Heart left ventricle (tissue), 16 donors: ENCODE measurements at regions not wholly inside any gene's neighbourhood (a gene's known extent, or its start where the extent isn't known, plus 50 kb on each side); places are given as distances from the start of the nearest gene placed in this dataset.
"Not testable (repeated sequence)": the region's sequence is repeated elsewhere in the genome, so short reads cannot be mapped to it uniquely, and the experiment has no call there.

ENCODE experiments used
- ATAC-seq, 4 donors: fragments of 200-7000 bp; cut with Tn5 transposase; one replicate each; pipeline ENCODE4 v1.9.1; 2020 to 2022; ENCODE audit warnings: moderate library complexity in 4 of 4, mild to moderate bottlenecking in 3 of 4, moderate number of reproducible peaks in 1 of 4
- DNase-seq, 5 donors: peaks; one replicate each; pipeline ENCODE4 v3.0.0-alpha.2; 2020
- H3K27ac ChIP-seq, 12 donors: fragments of 200-600 bp; sonication (generic) in 4 of 12; one replicate each; pipeline versions ENCODE4 v1.5.0 to v1.8.0; 2016 to 2022; ENCODE audit warnings: mild to moderate bottlenecking in 2 of 12
- H3K27me3 ChIP-seq, 9 donors: fragments of 200-600 bp; sonication (generic) in 2 of 9; one replicate each; pipeline versions ENCODE4 v1.5.1 to v1.8.0; 2016 to 2022; ENCODE audit warnings: mild to moderate bottlenecking in 3 of 9
- H3K36me3 ChIP-seq, 9 donors: fragments of 200-600 bp; sonication (generic) in 2 of 9; one replicate each; pipeline versions ENCODE4 v1.5.0 to v1.8.0; 2018 to 2022; ENCODE audit warnings: mild to moderate bottlenecking in 2 of 9
- H3K4me1 ChIP-seq, 12 donors: fragments of 200-600 bp; sonication (generic) in 4 of 12; one replicate each; pipeline versions ENCODE4 v1.5.0 to v1.8.0; 2016 to 2022; ENCODE audit warnings: mild to moderate bottlenecking in 3 of 12
- H3K4me3 ChIP-seq, 12 donors: fragments of 200-600 bp; sonication (generic) in 4 of 12; one replicate each; pipeline versions ENCODE4 v1.5.0 to v1.8.0; 2017 to 2022; ENCODE audit warnings: mild to moderate bottlenecking in 9 of 12, moderate library complexity in 4 of 12
- H3K9me3 ChIP-seq, 12 donors: fragments of 200-600 bp; sonication (generic) in 4 of 12; one replicate each; pipeline versions ENCODE4 v1.5.0 to v1.8.0; 2016 to 2022; ENCODE audit warnings: mild to moderate bottlenecking in 1 of 12
- CTCF ChIP-seq, 12 donors: fragments of 200-600 bp; sonication (generic) in 4 of 12; IDR thresholded peaks; one replicate each; pipeline versions ENCODE4 v1.5.0 to v1.8.0; 2018 to 2022; ENCODE audit warnings: antibody characterized with exemption in 12 of 12, mild to moderate bottlenecking in 5 of 12
- POLR2A ChIP-seq, 2 donors: fragments of 450-650 bp; IDR thresholded peaks; one replicate each; pipeline ENCODE4 v1.6.1; 2017; ENCODE audit warnings: antibody characterized with exemption in 2 of 2, mild to moderate bottlenecking in 2 of 2, moderate library complexity in 2 of 2
- WGBS, 4 donors: extraction: QIAGEN DNeasy Blood & Tissue Kit in 2 of 4; methylation state at CpG; one replicate each; pipeline versions ENCODE4 v1.1.5 to v1.1.7; 2013 to 2018; 5-methylcytosine and 5-hydroxymethylcytosine counted together
- intact Hi-C, 10 donors: fragments of 100-400 bp; cut with DNase I; formaldehyde crosslinking; loops; one replicate each; pipeline versions ENCODE4 v1.11.1 to v1.14.2; 2022
- donor health status: ischemic (EF 13 %, LVEDD 7.1; RV severe dilation, severe dysfunction).
- donor health status: healthy with polysubstance abuse.
- donor health status: DM: no; HTN: yes; CAD: no.
- donor health status: DM: no; HTN: no; CAD: no.
- donor health status: ischemic (EF 25% LVEDD 6.9; RV normal size, moderate dysfunction).
- donor health status: ischemic (EF 25% LVEDD 5.7; RV mildly dilated, moderate dysfunction).
- donor health status: healthy.
- donor health status: DM: yes; HTN: yes; CAD: no.
- donor health status: ischemic (EF 35%, LVEDD 5.7; RV mildly dilated, moderate dysfunction).
- donor health status: nonischemic (EF 11% LVEDD 7.7; RV severe dilation, severe dysfunction).
- donor health status: DM: yes; HTN: yes; CAD: no.
- donor health status: PGD.
- donor health status: ischemic (EF 29% LVEDD 5.4; RV normal size, mild dysfunction).
- donor health status: nonischemic (EF 23%, LVEDD 6.1; RV moderate dilation, normal function).

DNA sequence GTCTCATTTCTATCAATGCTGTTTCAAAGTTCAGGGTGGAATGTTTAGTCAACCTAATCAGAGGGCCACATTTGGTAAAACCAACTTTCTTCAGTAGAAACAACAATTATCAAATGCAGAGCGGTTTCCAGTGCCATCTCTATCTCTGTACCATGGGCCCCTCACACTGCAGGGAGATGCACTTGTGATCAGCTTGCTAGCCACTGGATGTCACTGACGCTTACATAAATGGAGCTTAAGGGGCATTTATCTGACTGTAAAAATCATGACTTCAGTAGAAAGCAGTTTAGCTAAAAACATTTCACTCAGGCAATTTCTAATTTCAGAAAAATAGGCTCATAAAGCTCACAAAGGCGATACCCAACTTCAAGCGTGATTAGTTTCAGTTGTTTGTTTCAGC, 678.0 kb downstream of the ZEB2 start:
- DNase-seq (no peak), ATAC-seq (no peak)
- no peaks in the 10 kb centered on the region for H3K27me3 ChIP-seq
- H3K27ac ChIP-seq = no peak overlapping the region
- intact Hi-C loops = no loop called here
- WGBS, 4 donors = 86 to 92% (median 91%) methylated on average over 4 of the region's 4 CpGs
- H3K4me3 ChIP-seq = no peak overlapping the region
- no peaks in the 10 kb centered on the region for H3K9me3 ChIP-seq
- H3K4me1 ChIP-seq = peaks cover 0 to 3% (median 0%) of the 10 kb centered on the region in 12 donors
- TF ChIP-seq CTCF (IDR thresholded peaks at IDR 0.05) (no peak), POLR2A (IDR thresholded peaks at IDR 0.05) (no peak)
- H3K36me3 ChIP-seq = no peaks in the 10 kb centered on the region

DNA sequence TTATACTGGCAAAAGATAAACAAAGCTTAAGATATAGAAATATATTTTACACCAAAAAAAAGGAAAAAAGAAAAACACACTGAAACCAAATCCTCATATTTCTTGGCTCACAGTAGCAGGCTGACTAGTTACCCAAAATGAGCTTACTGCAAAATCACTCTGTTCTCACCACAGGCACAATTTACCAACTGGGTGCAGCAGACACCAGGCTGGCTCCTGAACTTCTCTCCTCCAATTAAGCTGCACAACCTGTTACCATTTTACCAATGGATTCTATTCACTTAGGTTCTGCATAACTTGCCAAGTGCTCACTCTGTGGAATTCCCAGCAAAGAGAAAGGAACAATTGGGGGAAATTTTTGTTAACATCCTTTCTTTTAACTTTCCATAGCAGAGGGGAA, 679.3 kb downstream of the ZEB2 start:
- H3K36me3 ChIP-seq = no peaks in the 10 kb centered on the region
- no peak for DNase-seq
- no peak for TF ChIP-seq CTCF (IDR thresholded peaks at IDR 0.05)
- no peak for TF ChIP-seq POLR2A (IDR thresholded peaks at IDR 0.05)
- no peaks in the 10 kb centered on the region for H3K27me3 ChIP-seq
- H3K27ac ChIP-seq = no peak overlapping the region
- H3K4me3 ChIP-seq = no peak overlapping the region
- intact Hi-C loops = no loop called here
- H3K4me1 ChIP-seq = peaks cover 0 to 3% (median 0%) of the 10 kb centered on the region in 12 donors
- no peaks in the 10 kb centered on the region for H3K9me3 ChIP-seq
- ATAC-seq = no peak

GRCh38 chr2:143840194-143840593, 679.7 kb downstream of the ZEB2 start:
- Histone ChIP-seq H3K36me3 (no peaks in the 10 kb centered on the region), H3K9me3 (no peaks in the 10 kb centered on the region), H3K4me1 (peaks cover 0 to 3% (median 0%) of the 10 kb centered on the region in 12 donors), H3K27ac (no peak overlapping the region), H3K27me3 (no peaks in the 10 kb centered on the region), H3K4me3 (no peak overlapping the region)
- DNase-seq = no peak
- no peak for TF ChIP-seq POLR2A (IDR thresholded peaks at IDR 0.05)
- TF ChIP-seq CTCF (IDR thresholded peaks at IDR 0.05) = no peak
- WGBS, 4 donors = 77 to 88% (median 82%) methylated on average over 2 of the region's 2 CpGs
- no peak for ATAC-seq
- intact Hi-C loops = no loop called here

- Histone ChIP-seq H3K4me3 (no peak overlapping the region), H3K9me3 (no peaks in the 10 kb centered on the region), H3K36me3 (no peaks in the 10 kb centered on the region), H3K4me1 (peaks cover 0 to 3% (median 0%) of the 10 kb centered on the region in 12 donors), H3K27ac (no peak overlapping the region), H3K27me3 (no peaks in the 10 kb centered on the region)
- WGBS, 4 donors = 22 to 31% (median 29%) methylated on average over 2 of the region's 2 CpGs
- TF ChIP-seq CTCF (IDR thresholded peaks at IDR 0.05) (no peak), POLR2A (IDR thresholded peaks at IDR 0.05) (no peak)
- DNase-seq (no peak), ATAC-seq (no peak)
- intact Hi-C loops = no loop called here
These were observed 680.5 kb downstream of the ZEB2 start for GRCh38 chr2:143839456-143839855.

GRCh38 chr2:143837055-143837454, 682.9 kb downstream of the ZEB2 start:
- ATAC-seq, DNase-seq, intact Hi-C loops, H3K9me3 ChIP-seq, H3K27ac ChIP-seq, H3K36me3 ChIP-seq, H3K27me3 ChIP-seq, H3K4me1 ChIP-seq, H3K4me3 ChIP-seq: not testable (repeated sequence)
